SH-SY5Y (cell line): ENCODE measurements at regions not wholly inside any gene's neighbourhood (a gene's known extent, or its start where the extent isn't known, plus 50 kb on each side); places are given as distances from the start of the nearest gene placed in this dataset.

Source experiments
- GATA2 ChIP-seq: IDR thresholded peaks from 2 replicates; pipeline ENCODE4 v1.6.1; 2011; ENCODE audit warnings: mild to moderate bottlenecking, low read depth, low read length
- GATA3 ChIP-seq: IDR thresholded peaks from 2 replicates; pipeline ENCODE4 v1.6.1; 2011; ENCODE audit warnings: low read depth, mild to moderate bottlenecking, low read length, moderate library complexity

GRCh38 chr9:96023486-96023885 lies 148.0 kb downstream of the ERCC6L2 start:
- TF ChIP-seq GATA3 (no peak), GATA2 (no peak)
